ENCODE measurements at regions not wholly inside any gene's neighbourhood (a gene's known extent, or its start where the extent isn't known, plus 50 kb on each side); places are given as distances from the start of the nearest gene placed in this dataset.

DNA sequence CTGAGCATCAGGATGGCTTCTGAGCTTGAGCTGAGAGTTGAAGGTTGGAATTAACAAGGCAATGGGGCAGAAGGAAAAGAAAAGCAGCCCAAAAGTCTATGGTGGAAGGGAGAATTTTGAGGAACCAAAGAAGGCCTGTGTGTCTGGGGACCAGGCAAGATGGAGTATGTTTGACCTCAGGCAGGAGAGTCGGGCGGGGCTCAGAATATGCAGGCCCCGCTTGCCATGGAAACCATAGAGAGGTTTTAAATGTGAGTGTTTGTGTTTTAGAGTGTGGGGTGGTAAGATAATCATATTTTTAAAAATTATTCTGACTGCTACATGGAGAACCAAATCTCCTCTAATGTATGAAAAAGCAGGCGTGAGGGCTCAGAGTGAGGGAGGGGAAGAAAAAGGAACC is 174.0 kb upstream of the PPP2R2B start:
- DNase-seq: no peak
- H3K4me3 Mint-ChIP-seq (ENCODE audit: unreplicated experiment): no peak overlapping the region
- H3K27ac Mint-ChIP-seq (ENCODE audit: unreplicated experiment): no peak overlapping the region
- no peaks in the 10 kb centered on the region for H3K36me3 Mint-ChIP-seq (ENCODE audit: unreplicated experiment)
- no peaks in the 10 kb centered on the region for H3K27me3 Mint-ChIP-seq (ENCODE audit: unreplicated experiment)
- H3K4me1 Mint-ChIP-seq (ENCODE audit: low read depth, unreplicated experiment): peaks cover 1% of the 10 kb centered on the region
- H3K9me3 Mint-ChIP-seq (ENCODE audit: unreplicated experiment): no peaks in the 10 kb centered on the region
- TF ChIP-seq, protein P1, sequence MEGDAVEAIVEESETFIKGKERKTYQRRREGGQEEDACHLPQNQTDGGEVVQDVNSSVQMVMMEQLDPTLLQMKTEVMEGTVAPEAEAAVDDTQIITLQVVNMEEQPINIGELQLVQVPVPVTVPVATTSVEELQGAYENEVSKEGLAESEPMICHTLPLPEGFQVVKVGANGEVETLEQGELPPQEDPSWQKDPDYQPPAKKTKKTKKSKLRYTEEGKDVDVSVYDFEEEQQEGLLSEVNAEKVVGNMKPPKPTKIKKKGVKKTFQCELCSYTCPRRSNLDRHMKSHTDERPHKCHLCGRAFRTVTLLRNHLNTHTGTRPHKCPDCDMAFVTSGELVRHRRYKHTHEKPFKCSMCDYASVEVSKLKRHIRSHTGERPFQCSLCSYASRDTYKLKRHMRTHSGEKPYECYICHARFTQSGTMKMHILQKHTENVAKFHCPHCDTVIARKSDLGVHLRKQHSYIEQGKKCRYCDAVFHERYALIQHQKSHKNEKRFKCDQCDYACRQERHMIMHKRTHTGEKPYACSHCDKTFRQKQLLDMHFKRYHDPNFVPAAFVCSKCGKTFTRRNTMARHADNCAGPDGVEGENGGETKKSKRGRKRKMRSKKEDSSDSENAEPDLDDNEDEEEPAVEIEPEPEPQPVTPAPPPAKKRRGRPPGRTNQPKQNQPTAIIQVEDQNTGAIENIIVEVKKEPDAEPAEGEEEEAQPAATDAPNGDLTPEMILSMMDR (IDR thresholded peaks at IDR 0.05; ENCODE audit: partially characterized antibody, unreplicated experiment): no peak

DNA sequence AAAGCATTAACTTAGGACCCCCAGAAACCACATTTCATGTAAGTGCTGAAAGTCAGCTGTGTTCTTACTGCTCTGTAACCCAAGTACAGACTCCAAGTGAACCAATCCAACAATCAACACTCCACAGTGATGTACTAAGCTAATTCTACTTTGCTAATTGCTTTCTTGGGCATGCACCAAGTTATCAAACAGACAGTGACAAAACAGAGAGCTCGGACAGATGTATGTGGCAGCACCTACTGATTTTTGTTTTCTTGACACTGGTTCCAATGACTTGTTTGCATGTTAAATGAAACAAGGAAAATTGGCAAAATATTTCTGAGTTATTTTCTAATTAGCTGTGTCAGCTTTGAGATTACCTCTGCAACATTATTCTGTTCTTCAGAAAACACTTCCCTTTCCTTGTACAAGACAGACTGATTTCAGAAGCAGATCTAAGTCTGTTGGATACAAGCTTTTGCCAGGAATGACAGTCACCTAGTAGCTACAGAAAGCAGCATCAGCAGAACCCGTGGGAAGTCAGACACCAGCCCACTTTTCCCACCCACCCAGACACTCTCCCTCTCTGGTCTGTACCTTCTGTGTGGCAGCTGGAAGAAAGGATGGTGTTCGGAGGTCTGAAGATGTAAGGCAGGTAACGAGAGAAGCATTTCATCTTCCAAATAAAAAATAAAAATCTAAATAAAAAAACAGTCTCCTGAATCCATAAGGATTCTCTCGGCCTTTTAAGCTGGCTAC is 176.7 kb upstream of the PPP2R2B start:
- no peaks in the 10 kb centered on the region for H3K27me3 Mint-ChIP-seq (ENCODE audit: unreplicated experiment)
- no peak overlapping the region for H3K27ac Mint-ChIP-seq (ENCODE audit: unreplicated experiment)
- no peak for DNase-seq
- no peak overlapping the region for H3K4me3 Mint-ChIP-seq (ENCODE audit: unreplicated experiment)
- H3K4me1 Mint-ChIP-seq (ENCODE audit: low read depth, unreplicated experiment): peaks cover 1% of the 10 kb centered on the region
- H3K36me3 Mint-ChIP-seq (ENCODE audit: unreplicated experiment): no peaks in the 10 kb centered on the region
- H3K9me3 Mint-ChIP-seq (ENCODE audit: unreplicated experiment): no peaks in the 10 kb centered on the region
- TF ChIP-seq, protein P1 (IDR thresholded peaks at IDR 0.05; ENCODE audit: partially characterized antibody, unreplicated experiment): no peak

DNA sequence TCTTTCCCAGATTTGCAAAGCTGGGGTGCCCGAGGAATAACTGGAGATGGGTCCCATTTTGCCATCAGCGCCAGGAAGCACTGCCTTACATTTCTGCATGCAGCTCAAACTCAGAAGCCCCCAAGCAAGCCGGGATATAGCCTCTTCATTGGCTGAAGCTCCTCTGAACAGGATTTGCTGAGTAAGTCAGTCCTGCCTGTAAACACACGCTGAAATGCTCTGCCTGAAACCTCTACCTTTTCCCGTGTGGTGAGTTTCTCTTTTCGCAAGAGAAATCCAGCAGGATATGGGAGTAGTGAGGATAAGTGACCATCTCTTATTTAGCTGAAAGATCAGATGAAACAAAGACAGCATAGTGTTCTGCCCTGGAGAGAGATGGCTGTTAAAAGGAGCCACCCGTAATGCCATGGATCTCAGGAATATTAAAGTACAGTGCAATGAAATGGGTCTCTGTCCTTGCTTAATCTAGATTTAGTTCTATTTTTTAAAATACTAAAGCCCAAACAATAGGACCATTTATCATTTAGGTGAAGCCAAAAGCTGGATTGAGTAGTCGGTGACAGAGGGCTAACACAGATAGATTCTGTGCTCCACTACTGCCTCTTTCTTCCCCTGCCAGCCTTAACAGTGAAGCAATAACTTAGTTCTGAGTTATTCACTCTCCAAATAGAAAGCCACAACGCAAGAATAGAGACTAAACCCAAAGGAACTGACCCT is 177.5 kb upstream of the PPP2R2B start:
- Mint-ChIP-seq H3K9me3 (ENCODE audit: unreplicated experiment) (no peaks in the 10 kb centered on the region), H3K27ac (ENCODE audit: unreplicated experiment) (no peak overlapping the region)

DNA sequence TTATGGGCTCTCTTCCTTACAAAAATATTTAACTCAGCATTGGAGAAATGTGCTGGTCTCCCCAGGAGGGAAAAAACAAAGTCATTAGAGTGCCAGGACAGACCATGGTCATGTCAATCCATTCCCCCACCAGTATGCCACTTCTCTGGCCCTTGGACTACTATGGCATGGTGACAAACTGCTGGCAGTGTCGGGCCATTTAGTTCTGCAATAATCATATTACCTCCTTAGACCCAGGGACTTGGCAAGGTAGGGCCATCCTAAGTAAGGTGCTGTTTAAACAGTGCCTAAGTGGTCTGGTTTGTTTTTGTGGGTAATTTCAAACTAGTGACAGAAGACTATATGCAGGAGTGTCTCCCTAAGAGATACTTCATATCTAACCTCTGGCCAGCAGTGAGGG is 177.8 kb upstream of the STK32A start:
- Mint-ChIP-seq H3K4me3 (ENCODE audit: unreplicated experiment) (no peak overlapping the region), H3K27me3 (ENCODE audit: unreplicated experiment) (no peaks in the 10 kb centered on the region), H3K36me3 (ENCODE audit: unreplicated experiment) (no peaks in the 10 kb centered on the region), H3K27ac (ENCODE audit: unreplicated experiment) (no peak overlapping the region), H3K9me3 (ENCODE audit: unreplicated experiment) (no peaks in the 10 kb centered on the region), H3K4me1 (ENCODE audit: low read depth, unreplicated experiment) (peaks cover 1% of the 10 kb centered on the region)
- no peak for DNase-seq
- TF ChIP-seq, protein P1 (IDR thresholded peaks at IDR 0.05; ENCODE audit: partially characterized antibody, unreplicated experiment): no peak

More for the DNA sequence above, 177.5 kb upstream of the PPP2R2B start:
- H3K4me3 Mint-ChIP-seq (ENCODE audit: unreplicated experiment): no peak overlapping the region
- TF ChIP-seq, protein P1 (IDR thresholded peaks at IDR 0.05; ENCODE audit: partially characterized antibody, unreplicated experiment): no peak
- H3K27me3 Mint-ChIP-seq (ENCODE audit: unreplicated experiment): no peaks in the 10 kb centered on the region
- no peak for DNase-seq
- peaks cover 1% of the 10 kb centered on the region for H3K4me1 Mint-ChIP-seq (ENCODE audit: low read depth, unreplicated experiment)
- H3K36me3 Mint-ChIP-seq (ENCODE audit: unreplicated experiment): no peaks in the 10 kb centered on the region

DNA sequence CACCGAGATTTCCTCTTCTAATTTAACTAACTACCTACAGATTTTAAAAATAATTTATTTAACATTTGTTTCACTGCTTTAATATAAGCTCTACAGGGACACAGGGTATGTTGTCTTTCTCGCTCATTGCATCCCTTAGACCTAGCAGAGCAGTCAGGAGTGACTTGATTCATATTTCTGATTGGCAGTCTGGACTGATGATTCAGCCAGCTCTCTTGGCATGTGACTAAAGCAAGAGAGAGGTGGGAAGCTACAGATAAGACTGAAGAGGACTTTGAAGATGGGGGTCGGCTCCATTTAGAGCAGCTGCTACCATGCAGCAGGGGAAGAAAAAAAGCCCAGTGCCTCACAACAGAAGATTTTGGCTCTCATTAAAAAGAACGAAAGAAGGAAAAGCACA is 173.4 kb upstream of the STK32A start:
- no peak overlapping the region for H3K27ac Mint-ChIP-seq (ENCODE audit: unreplicated experiment)
- H3K4me1 Mint-ChIP-seq (ENCODE audit: low read depth, unreplicated experiment): no peaks in the 10 kb centered on the region

More for the DNA sequence above, 173.4 kb upstream of the STK32A start:
- Mint-ChIP-seq H3K9me3 (ENCODE audit: unreplicated experiment) (no peaks in the 10 kb centered on the region), H3K4me3 (ENCODE audit: unreplicated experiment) (no peak overlapping the region), H3K36me3 (ENCODE audit: unreplicated experiment) (no peaks in the 10 kb centered on the region), H3K27me3 (ENCODE audit: unreplicated experiment) (no peaks in the 10 kb centered on the region)
- no peak for DNase-seq
- TF ChIP-seq, protein P1 (IDR thresholded peaks at IDR 0.05; ENCODE audit: partially characterized antibody, unreplicated experiment): no peak
